ENCODE measurements at regions not wholly inside any gene's neighbourhood (a gene's known extent, or its start where the extent isn't known, plus 50 kb on each side); places are given as distances from the start of the nearest gene placed in this dataset.

DNA sequence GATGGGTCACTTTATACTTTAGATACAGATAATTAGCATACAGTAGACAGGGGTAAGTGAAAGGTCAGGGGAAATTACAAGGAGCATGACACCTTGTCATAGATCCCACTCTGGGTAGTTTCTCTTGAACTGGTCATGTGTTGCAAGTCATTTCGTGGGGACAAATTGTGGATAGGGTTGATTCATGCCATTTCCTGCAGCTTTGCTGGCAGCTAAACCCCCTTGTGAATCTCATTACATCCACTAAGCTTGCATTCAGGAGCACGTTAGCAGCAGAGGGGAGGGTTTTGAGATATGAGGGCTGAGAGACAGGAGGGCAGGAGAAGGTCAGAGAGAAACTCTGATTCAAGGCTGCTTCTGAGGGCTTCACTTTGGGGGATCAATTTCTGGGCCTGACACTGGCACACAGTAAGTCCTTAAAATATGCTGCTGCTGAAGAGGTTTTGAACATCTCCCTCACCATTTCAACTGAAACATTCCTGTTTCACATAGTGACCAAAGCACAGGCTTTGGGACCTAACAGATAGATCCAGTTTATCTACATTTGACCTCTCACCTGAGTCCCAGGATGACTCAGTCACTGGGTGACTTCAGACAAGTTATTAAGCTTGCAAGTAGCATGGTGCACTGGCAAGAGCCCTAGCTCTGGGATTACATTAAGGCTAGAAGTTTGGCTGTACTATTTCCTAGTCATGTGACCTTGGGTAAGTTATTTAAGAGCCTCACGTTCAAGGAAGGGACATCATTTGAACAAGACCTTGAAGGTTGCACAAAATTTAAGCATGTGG lies 206.0 kb upstream of the USP24 start:
- DNase-seq (ENCODE audit: low read depth) = peak; percentile 87
- in situ Hi-C loops (cut with HindIII; ENCODE audit: low pct_unique_long_range_greater_than_20kb, low sequenced_read_pairs) = no loop called here

DNA sequence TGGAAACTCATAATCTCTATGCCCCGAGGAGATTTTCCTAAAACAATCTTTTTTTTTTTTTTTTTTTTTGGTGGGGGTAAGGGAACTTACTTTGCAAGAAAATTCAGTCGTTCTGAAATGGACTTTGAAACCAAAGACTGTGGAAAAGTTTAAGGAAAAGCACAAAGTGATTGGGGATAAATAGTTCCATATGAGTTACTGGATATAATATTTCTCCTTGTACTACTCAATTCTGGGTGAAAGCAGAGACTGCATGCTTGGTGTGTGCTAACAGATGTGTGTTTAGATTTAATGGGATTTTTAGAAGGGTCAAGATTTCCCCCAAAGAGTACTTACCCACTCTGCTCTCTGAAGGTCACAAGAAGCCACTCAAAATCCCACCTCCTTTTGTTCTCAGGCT lies 204.9 kb upstream of the USP24 start:
- DNase-seq (ENCODE audit: low read depth) = no peak
- in situ Hi-C loops (cut with HindIII; ENCODE audit: low pct_unique_long_range_greater_than_20kb, low sequenced_read_pairs) = no loop called here

DNA sequence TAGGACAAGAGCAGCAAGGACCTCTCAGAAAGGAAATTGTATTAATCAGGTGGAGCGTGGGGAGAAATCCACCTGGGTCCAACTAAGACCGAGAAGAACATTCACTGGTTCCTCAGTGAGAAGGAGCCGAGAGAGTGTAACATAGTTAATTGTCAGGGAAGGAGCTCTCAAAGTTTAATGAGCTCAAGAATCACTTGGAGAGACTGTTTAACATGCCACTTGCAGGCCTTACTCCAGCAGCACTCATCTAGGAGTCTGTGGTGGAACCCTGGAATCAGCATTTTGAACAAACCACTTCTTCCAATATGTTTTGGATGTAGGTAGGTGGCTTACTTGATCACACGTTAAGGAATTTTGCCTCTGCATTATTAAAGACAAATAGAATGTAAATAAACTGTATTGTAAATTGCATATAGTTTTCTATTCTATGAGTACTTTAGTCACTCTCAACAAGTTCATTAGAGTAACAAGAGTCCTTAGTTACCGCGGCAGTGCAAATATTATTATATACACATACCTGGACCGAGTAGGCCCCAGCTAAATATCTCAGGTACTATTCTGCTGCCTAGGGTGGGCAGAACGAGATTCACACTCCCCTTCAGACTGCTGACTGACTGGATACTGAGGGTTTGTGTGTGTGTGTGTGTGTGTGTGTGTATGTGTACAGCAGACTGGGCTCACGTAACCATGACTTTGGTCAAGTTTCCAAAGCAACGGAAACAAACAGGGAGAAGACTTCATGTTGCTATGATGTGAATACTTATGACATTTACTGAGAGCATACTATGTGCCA lies 203.2 kb upstream of the USP24 start:
- no peak for DNase-seq (ENCODE audit: low read depth)
- in situ Hi-C loops (cut with HindIII; ENCODE audit: low pct_unique_long_range_greater_than_20kb, low sequenced_read_pairs) = no loop called here

DNA sequence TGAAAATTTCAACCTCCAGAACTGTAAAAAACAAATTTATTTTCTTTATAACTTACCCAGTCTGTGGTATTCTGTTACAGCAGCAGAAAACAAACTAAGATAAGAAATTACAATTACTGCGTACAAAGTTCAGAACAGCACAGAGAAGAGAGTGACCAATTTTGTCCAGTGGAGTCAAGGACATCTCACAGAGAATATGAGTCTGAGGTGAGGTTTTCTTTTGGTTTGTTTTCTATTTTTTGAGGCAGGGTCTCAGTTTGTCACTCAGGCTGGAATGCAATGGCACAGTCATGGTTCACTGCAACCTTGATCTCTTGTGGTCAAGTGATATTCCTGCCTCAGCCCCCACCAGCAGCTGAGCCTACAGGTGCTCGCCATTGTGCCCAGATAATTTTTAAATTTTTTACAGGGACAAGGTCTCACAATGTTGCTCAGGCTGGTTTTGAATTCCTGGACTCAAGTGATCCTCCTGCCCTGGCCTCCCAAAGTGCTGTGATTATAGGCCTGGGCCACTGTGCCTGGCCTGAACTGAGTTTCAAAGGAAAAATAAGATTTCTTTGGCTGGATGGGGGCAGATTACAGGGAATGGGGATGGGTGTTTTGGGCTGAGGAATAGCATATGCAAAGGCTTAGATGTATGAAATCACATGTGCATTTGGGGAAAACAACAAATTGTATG lies 201.1 kb upstream of the USP24 start:
- in situ Hi-C loops (cut with HindIII; ENCODE audit: low pct_unique_long_range_greater_than_20kb, low sequenced_read_pairs) = no loop called here
- no peak for DNase-seq (ENCODE audit: low read depth)

DNA sequence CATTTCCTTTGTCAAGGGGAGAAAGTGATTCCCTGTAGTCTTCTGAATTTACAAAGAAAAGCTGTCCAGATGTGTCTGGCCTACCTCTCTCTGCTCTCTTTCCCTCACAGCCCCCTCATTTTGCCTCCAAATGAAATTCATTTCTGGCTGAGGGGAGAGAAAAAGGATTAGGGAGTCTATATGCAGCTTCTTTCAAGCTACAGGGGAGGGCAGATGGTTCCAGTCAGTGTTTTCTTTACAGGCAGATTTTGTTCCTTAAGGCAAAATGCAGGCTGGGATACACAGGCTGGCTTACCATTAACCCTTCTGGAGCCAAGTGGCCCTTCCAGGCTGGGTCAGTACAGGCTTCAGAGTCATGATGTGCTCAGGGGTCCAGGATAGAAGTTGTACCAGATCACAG lies 198.1 kb upstream of the USP24 start:
- no peak for DNase-seq (ENCODE audit: low read depth)
- in situ Hi-C loops (cut with HindIII; ENCODE audit: low pct_unique_long_range_greater_than_20kb, low sequenced_read_pairs) = no loop called here

DNA sequence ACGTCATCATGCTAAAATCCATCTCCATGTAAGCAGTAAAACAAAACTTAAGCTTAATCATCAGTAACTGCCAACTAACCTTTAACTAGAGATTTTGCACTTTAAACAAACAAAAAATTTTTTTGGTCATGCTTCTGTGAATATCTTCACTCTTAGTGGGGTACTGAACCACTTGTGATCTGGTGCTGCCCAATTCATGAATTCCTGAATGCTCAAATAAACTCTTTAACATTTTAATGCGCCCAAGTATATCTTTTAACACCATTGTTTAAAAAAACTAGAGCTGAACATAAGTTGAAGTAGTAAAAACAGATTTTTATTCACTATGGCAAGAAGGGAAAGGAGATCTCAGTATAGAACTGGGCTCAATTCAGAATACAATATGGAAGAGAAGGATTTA lies 196.9 kb upstream of the USP24 start:
- DNase-seq (ENCODE audit: low read depth) = no peak
- in situ Hi-C loops (cut with HindIII; ENCODE audit: low pct_unique_long_range_greater_than_20kb, low sequenced_read_pairs) = no loop called here

DNA sequence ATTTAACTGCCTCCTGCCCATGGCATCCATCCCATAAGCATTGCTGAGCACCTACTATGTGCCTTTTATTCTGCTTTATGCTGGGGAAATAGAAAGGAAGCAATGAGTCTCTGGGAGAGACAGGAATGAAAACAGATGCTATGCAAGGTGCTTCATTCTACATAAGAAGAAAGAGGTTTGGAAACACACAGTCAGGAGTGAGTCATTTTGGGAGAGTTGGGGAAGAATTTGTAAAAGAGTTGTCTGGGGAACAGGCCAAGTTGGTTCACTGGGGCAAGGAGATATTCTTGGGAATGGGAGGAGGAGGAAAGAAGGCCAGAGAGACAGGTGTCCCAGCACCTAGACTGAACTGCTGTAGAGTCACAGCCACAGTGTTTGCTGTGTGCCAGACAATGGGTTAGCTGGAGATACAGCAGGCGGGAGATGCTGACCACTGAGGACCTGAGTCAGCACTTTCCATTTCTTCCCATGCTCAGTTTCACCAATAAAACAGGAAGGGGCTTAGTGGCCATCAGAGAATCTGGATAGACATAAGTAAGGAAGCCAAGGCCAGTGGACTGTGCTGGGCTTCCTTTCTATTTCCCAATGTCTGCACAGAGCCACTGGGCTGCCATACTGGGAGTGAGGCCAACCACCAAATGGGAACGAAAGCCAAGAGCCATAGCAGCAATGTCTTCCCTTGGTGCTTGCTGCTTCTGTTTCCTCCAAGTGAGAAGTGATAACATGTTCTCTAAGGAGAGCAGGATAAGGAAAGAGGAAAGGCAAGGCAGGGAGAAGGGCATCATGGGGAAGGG lies 187.7 kb upstream of the USP24 start:
- no peak for DNase-seq (ENCODE audit: low read depth)
- in situ Hi-C loops (cut with HindIII; ENCODE audit: low pct_unique_long_range_greater_than_20kb, low sequenced_read_pairs) = no loop called here

DNA sequence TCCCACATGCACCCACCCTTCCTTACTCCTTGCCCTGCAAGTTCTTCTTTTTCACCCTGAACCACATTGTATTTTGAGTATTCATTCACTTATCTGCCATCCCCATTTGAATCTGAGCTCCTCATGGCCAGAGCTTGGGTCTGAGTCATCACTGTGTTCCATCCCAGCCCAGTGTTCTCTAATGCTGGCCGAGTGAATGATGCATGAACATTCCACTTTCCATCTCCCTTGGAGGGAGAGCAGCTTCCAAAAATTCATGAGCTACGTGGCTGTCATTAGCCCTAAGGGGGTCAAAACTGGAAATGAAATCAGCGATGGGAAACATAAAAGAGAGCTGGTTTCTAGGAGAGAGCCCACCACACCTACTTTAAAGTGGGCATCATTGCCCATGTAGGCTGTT lies 187.0 kb upstream of the USP24 start:
- DNase-seq (ENCODE audit: low read depth) = no peak
- in situ Hi-C loops (cut with HindIII; ENCODE audit: low pct_unique_long_range_greater_than_20kb, low sequenced_read_pairs) = no loop called here

DNA sequence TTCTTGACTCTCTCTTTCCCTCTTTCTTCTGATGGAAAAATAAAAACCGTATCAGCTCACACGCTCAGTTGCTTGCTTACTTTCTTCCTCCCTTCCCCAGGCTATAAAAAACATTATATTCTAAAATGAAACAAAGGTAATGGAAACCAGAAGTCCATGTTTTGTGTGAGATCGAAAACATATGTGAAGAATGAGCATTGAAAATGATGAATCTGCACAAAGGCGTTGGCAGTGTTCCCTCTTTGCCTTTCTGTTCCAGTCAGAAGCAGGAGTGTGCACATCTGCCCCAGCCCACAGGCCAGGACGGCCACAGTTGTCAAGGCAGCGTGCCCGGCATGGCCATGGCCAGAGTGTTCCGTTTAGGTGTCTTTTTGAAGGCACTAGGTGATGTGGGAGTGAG lies 185.3 kb upstream of the USP24 start:
- in situ Hi-C loops (cut with HindIII; ENCODE audit: low pct_unique_long_range_greater_than_20kb, low sequenced_read_pairs) = no loop called here
- DNase-seq (ENCODE audit: low read depth) = no peak

DNA sequence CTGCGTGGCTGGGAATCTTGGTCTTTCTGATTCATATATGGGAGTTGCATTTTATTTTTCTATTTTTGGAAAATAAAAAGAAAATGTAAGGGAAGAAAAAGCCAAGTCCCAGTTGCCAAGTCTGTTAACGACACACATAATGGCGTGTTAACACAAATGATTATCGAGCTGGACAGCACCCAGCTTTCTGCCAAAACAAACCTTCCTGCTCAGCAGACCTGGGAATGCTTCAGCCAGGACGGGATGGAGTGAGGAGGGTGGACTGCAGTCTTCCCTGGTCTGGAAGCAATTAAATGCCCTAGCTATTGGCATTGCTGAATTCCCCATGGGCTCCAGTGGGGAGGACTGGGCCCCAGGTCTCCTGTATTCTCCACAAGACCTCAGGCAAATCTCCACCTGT lies 184.2 kb upstream of the USP24 start:
- no peak for DNase-seq (ENCODE audit: low read depth)
- in situ Hi-C loops (cut with HindIII; ENCODE audit: low pct_unique_long_range_greater_than_20kb, low sequenced_read_pairs) = no loop called here

DNA sequence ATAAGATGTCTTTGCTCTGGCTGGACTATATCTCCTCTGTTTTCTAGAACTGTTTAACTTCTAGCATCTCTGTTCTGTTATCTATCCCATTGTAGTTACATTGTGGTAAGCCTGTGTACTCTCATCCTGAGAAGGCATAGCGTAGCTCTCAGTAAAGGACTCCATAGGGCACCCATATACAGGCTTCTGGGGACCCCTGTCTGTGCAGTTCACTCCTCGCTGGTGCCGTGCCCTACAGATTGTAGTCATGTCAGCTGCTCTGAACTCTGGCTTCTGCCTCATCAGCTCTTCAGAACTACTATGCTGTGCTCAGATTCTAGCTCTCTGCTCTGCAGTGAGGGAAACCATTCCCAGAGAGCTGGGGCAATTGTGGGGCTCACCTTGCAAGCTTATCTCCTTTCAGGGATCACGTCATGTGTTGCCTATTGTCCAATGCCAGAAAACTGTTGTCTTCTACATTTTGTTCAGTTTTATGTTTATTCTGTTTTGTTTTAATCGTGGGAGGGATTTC lies 181.3 kb upstream of the USP24 start:
- no peak for DNase-seq (ENCODE audit: low read depth)
- in situ Hi-C loops (cut with HindIII; ENCODE audit: low pct_unique_long_range_greater_than_20kb, low sequenced_read_pairs) = no loop called here

DNA sequence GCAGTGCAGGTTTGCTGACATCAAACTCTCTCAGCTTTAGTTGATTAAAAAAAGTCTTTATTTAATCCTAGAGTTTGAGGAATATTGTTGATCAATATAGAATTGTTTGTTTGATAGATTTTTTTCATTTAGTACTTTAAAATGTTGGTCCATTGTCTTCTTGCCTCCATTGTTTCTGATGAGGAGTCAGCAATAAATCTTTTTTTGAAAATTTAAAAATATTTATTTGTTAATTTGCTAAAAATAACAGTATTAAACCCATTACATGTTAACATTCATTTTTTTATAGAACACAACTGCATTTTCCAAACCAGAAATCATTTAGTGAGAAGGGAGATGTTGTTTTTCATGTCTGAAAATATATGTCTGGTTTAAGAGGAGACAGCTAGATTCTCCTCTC lies 173.8 kb upstream of the USP24 start:
- no peak for DNase-seq (ENCODE audit: low read depth)
- in situ Hi-C loops (cut with HindIII; ENCODE audit: low pct_unique_long_range_greater_than_20kb, low sequenced_read_pairs) = no loop called here

DNA sequence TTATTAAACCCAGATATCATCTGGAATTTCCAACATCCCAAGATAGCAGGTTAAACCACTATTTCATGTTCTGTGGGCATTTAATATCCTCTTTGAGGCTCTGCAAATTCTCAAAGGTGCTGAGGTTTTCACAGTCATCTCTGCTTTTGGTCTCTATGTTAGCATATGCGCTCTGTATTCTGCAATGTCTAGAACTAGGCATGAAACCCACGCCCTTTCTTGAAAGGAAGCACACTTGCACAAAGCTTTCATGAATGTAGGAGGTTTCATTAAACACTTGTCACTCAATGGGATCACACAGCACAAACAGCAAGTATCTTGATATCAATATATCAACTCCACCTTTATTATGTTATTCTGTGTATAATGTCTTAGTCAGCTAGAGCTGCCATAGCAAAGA lies 172.0 kb upstream of the USP24 start:
- in situ Hi-C loops (cut with HindIII; ENCODE audit: low pct_unique_long_range_greater_than_20kb, low sequenced_read_pairs) = no loop called here
- DNase-seq (ENCODE audit: low read depth) = no peak

DNA sequence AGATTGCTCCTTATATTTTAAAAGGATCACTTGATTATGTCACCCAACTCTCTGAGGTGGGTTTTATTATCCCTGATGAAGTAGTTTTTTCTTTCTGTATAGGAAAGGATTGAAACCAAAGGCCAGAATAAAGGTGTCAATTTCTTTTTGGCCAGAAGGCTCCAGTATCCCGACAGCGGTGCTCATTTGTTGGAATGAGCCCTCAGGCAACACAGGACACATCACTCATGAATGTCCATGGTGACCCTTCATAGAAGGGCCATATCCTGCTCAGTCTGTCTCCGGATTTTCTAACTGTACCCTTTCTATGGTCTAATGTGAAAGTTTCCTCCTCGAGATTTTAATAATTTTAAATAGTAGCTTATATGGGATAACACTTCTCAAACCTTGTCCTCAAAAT lies 171.3 kb upstream of the USP24 start:
- DNase-seq (ENCODE audit: low read depth) = no peak
- in situ Hi-C loops (cut with HindIII; ENCODE audit: low pct_unique_long_range_greater_than_20kb, low sequenced_read_pairs) = no loop called here

DNA sequence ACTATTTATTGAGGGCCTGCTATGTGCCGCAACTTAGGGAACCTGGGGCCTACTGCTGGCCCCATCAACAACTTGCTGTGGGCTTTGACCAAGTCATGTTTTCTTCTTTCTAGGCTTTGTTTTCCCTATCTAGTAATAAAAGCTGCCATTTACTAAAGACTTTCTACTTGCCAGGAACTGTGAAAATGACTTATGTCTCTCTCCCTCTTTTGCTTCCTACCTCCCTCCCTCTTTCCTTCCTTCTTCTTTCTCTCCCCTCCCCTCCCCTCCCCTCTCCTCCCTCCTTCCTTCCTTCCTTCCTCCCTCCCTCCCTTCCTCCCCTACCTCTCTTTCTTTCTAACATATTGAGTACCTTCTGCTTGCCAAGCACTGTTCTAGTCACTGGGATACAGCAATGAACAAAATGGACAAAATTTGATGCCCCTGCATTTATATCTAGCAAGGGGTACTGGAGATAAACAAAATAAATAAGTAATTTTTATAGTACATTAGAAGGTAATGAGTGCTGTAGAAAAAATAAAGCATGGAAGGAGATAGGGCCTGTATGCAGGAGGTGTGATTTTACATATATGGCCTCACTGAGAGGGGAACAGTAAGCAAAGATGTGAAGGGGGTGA lies 170.3 kb upstream of the USP24 start:
- DNase-seq (ENCODE audit: low read depth) = no peak
- in situ Hi-C loops (cut with HindIII; ENCODE audit: low pct_unique_long_range_greater_than_20kb, low sequenced_read_pairs) = no loop called here

DNA sequence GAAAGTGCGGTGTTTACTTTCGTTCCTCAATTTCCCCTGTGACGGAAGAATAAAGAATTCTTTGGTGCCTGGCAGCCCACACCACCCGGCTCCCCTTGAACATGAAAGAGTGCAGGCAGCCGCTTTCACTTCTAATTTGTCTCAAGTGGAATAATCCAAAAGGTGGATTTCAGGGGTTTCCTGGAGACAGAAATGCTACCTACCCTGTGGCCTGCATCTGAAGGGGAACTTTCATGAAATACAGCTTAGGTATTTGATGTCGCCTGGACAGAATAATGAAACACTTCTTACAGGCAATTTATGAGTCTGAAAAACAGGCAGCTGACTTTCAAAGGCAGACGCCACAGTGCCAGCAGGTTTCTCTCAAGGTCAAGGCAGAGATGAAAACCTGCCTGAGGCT lies 169.5 kb upstream of the USP24 start:
- no peak for DNase-seq (ENCODE audit: low read depth)
- in situ Hi-C loops (cut with HindIII; ENCODE audit: low pct_unique_long_range_greater_than_20kb, low sequenced_read_pairs) = no loop called here

DNA sequence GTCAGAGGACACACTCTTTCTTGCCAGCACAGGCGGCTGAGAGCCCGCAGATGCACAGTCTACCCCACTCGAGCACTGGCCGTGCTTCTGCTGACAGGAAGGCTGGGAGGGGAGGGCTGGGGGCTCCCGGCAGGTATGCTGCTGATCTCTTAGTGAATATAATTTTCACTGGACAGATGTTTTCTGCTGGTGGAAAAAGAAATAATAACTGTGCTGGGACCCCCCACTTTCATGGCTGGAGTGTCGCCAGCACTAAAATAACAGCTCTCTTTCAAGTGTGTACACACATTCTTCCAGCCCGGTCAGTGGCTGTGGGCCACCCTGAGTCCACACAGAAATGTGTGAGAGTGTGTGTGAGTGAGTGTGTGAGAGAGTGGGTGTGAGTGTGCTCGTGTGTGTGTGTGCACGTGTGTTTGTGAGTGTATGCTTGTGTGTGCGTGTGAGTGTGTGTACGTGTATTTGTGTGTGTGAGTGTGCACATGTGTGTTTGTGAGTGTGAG lies 167.7 kb upstream of the USP24 start:
- in situ Hi-C loops (cut with HindIII; ENCODE audit: low pct_unique_long_range_greater_than_20kb, low sequenced_read_pairs) = no loop called here
- DNase-seq (ENCODE audit: low read depth) = no peak

DNA sequence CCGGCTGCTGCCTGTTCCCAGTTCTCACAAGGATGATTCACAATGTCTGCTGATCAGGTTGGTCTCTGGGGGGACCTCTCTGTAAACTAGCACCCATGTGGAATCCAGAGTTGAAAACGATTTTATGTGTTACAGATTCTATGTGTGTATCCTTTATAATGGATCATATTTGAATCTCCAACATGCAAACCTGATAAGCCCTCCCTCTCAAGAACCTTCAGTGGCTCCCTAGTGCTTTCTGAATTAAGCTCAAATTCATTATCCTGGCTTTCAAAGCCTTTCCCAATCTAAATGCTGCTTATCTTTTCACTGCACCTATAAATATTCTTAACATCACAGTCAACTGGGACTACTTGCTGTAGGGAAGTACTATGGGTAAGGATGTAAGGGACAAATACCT lies 166.8 kb upstream of the USP24 start:
- no peak for DNase-seq (ENCODE audit: low read depth)
- in situ Hi-C loops (cut with HindIII; ENCODE audit: low pct_unique_long_range_greater_than_20kb, low sequenced_read_pairs) = no loop called here
